ENCODE measurements at regions not wholly inside any gene's neighbourhood (a gene's known extent, or its start where the extent isn't known, plus 50 kb on each side); places are given as distances from the start of the nearest gene placed in this dataset.

- TF ChIP-seq MYC (IDR thresholded peaks at IDR 0.05; ENCODE audit: insufficient read depth, insufficient read length, insufficient replicate concordance, low read length, severe bottlenecking) (no peak), SRF (IDR thresholded peaks at IDR 0.05; ENCODE audit: low read depth in 2 of 2, low read length in 2 of 2) (0 out of 4 replicates have a peak, but pooled peaks of 1 of the 2 experiments have one; percentile 38), JUND (IDR thresholded peaks at IDR 0.05; ENCODE audit: low read depth, low read length) (no peak), RFX5 (IDR thresholded peaks at IDR 0.05; ENCODE audit: low read depth, low read length) (no peak), E4F1 (IDR thresholded peaks at IDR 0.05; ENCODE audit: borderline replicate concordance, partially characterized antibody) (no peak), MEF2A (IDR thresholded peaks at IDR 0.05; ENCODE audit: insufficient read depth, low read depth, low read length) (no peak), BRCA1 (IDR thresholded peaks at IDR 0.05; ENCODE audit: low read depth, low read length) (no peak), ZNF687 (IDR thresholded peaks at IDR 0.05) (no peak), MEF2B (IDR thresholded peaks at IDR 0.05; ENCODE audit: partially characterized antibody, poor library complexity, severe bottlenecking) (no peak), USF1 (IDR thresholded peaks at IDR 0.05; ENCODE audit: borderline replicate concordance, extremely low read length, insufficient read depth, low read depth, low read length) (no peak), NRF1 (conservative IDR thresholded peaks at IDR 0.05; ENCODE audit: low read depth, low read length) (no peak), CBX3 (IDR thresholded peaks at IDR 0.05; ENCODE audit: borderline replicate concordance, low read depth) (no peak)
- TF ChIP-seq, protein P1, sequence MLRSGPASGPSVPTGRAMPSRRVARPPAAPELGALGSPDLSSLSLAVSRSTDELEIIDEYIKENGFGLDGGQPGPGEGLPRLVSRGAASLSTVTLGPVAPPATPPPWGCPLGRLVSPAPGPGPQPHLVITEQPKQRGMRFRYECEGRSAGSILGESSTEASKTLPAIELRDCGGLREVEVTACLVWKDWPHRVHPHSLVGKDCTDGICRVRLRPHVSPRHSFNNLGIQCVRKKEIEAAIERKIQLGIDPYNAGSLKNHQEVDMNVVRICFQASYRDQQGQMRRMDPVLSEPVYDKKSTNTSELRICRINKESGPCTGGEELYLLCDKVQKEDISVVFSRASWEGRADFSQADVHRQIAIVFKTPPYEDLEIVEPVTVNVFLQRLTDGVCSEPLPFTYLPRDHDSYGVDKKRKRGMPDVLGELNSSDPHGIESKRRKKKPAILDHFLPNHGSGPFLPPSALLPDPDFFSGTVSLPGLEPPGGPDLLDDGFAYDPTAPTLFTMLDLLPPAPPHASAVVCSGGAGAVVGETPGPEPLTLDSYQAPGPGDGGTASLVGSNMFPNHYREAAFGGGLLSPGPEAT (IDR thresholded peaks at IDR 0.05; ENCODE audit: low read depth) = peak; percentile 50; the same call in 1 of the 2 replicates
- TF ChIP-seq, protein P2, sequence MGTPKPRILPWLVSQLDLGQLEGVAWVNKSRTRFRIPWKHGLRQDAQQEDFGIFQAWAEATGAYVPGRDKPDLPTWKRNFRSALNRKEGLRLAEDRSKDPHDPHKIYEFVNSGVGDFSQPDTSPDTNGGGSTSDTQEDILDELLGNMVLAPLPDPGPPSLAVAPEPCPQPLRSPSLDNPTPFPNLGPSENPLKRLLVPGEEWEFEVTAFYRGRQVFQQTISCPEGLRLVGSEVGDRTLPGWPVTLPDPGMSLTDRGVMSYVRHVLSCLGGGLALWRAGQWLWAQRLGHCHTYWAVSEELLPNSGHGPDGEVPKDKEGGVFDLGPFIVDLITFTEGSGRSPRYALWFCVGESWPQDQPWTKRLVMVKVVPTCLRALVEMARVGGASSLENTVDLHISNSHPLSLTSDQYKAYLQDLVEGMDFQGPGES (IDR thresholded peaks at IDR 0.05) = no peak
- TF ChIP-seq, protein P3, sequence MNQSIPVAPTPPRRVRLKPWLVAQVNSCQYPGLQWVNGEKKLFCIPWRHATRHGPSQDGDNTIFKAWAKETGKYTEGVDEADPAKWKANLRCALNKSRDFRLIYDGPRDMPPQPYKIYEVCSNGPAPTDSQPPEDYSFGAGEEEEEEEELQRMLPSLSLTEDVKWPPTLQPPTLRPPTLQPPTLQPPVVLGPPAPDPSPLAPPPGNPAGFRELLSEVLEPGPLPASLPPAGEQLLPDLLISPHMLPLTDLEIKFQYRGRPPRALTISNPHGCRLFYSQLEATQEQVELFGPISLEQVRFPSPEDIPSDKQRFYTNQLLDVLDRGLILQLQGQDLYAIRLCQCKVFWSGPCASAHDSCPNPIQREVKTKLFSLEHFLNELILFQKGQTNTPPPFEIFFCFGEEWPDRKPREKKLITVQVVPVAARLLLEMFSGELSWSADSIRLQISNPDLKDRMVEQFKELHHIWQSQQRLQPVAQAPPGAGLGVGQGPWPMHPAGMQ (IDR thresholded peaks at IDR 0.05; ENCODE audit: borderline replicate concordance) = no peak
- TF ChIP-seq, protein P4, sequence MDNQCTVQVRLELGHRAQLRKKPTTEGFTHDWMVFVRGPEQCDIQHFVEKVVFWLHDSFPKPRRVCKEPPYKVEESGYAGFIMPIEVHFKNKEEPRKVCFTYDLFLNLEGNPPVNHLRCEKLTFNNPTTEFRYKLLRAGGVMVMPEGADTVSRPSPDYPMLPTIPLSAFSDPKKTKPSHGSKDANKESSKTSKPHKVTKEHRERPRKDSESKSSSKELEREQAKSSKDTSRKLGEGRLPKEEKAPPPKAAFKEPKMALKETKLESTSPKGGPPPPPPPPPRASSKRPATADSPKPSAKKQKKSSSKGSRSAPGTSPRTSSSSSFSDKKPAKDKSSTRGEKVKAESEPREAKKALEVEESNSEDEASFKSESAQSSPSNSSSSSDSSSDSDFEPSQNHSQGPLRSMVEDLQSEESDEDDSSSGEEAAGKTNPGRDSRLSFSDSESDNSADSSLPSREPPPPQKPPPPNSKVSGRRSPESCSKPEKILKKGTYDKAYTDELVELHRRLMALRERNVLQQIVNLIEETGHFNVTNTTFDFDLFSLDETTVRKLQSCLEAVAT (IDR thresholded peaks at IDR 0.05) = no peak
Measured at GRCh38 chr2:207327513-207327912, 161.8 kb upstream of the KLF7 start (continued).

Data from GM12878 (cell line).